Activated CD8-positive, alpha-beta T cell treated with anti-CD3 and anti-CD28 coated beads for 36 hours (primary cell): ENCODE measurements at regions not wholly inside any gene's neighbourhood (a gene's known extent, or its start where the extent isn't known, plus 50 kb on each side); places are given as distances from the start of the nearest gene placed in this dataset.

ENCODE experiments used
- ATAC-seq: fragments of 200-7000 bp; cut with Tn5 transposase; one replicate; pipeline ENCODE4 v1.10.0; 2021; ENCODE audit warnings: mild to moderate bottlenecking, moderate library complexity
- CTCF ChIA-PET: fragments of 350-600 bp; sonication (Branson Sonifier 250); formaldehyde crosslinking; loops from one replicate; lab custom pipeline; 2021; ENCODE audit warnings: antibody characterized with exemption; lab: Charles Lee
- POLR2A ChIA-PET: fragments of 350-600 bp; sonication (Branson Sonifier 250); formaldehyde crosslinking; loops from one replicate; lab custom pipeline; 2021; ENCODE audit warnings: antibody characterized with exemption; lab: Charles Lee
- DNase-seq: peaks from one replicate; pipeline ENCODE4 v3.0.0-alpha.2; 2020
- H3K27ac Mint-ChIP-seq: one replicate; pipeline ENCODE4 v1.8.0; 2021; ENCODE audit warnings: mild to moderate bottlenecking, mixed read lengths
- H3K27me3 Mint-ChIP-seq: one replicate; pipeline ENCODE4 v1.8.0; 2021; ENCODE audit warnings: mixed read lengths
- H3K36me3 Mint-ChIP-seq: one replicate; pipeline ENCODE4 v1.8.0; 2021; ENCODE audit warnings: low read depth, mixed read lengths
- H3K4me1 Mint-ChIP-seq: one replicate; pipeline ENCODE4 v1.8.0; 2021; ENCODE audit warnings: low read depth, mixed read lengths
- H3K4me3 Mint-ChIP-seq: one replicate; pipeline ENCODE4 v1.8.0; 2021; ENCODE audit warnings: mild to moderate bottlenecking, moderate library complexity, mixed read lengths
- H3K9me3 Mint-ChIP-seq: one replicate; pipeline ENCODE4 v1.8.0; 2021; ENCODE audit warnings: mixed read lengths
- CTCF ChIP-seq: fragments of 200-600 bp; IDR thresholded peaks from one replicate; pipeline ENCODE4 v1.8.0; 2022; ENCODE audit warnings: antibody characterized with exemption, mild to moderate bottlenecking
- intact Hi-C: fragments of 100-400 bp; cut with micrococcal nuclease; formaldehyde crosslinking; loops from one replicate; pipeline ENCODE4 v1.10.0; 2022

DNA sequence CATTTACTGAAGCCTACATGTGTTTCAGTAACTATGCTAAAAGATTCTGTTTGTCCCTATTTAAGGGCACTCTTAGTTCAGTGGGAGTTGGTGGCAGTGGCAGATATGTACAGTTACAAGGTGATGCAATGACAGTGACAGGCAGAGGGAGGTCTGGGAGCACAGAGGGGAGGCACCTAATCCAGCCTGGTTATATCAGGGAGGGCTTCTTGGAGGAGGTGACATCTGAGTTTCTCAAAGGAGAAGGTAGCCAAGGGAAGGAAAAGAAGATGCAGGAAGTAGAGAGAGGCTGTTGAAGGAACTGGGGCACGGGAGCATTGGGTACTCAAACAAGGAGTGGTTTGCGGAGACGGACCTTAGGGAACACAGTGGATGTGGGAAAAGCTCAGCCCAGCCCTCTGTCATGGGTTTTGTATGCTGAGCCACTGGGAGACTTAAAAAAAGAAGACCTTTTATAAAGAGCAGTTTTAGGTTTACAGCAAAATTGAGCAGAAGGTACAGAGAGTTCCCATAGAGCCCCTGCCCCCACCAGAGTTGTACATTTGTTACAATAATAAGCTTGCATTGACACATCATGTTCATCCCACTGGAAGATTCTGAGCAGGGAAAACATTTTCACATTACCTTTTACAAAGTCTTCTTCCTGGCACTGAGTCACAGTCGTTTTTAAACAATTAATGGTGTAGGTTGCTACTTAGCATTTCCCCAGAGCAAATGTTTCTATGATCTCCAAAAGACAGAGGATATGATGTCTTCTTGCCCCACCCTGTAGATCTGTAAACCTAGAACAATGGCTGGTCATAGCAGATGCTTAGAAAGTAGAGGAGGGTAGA is 83.0 kb upstream of the TAF1B start:
- Mint-ChIP-seq H3K27ac (no peak overlapping the region), H3K36me3 (no peaks in the 10 kb centered on the region), H3K4me1 (peaks cover 23% of the 10 kb centered on the region), H3K9me3 (no peaks in the 10 kb centered on the region), H3K27me3 (peaks cover 23% of the 10 kb centered on the region), H3K4me3 (no peak overlapping the region)
- ChIA-PET CTCF (interaction anchor here (1.3 to 5.3 kb wide), 3 partner anchors 10 to 39 kb away, joined by 4 to 34 read pairs (median 4); no protein-coding TSS in a partner anchor), POLR2A (interaction anchor here (0.7 to 1.5 kb wide), 4 partner anchors 9 to 142 kb away, joined by 3 to 4 read pairs (median 4); no protein-coding TSS in a partner anchor)
- intact Hi-C loops = no loop called here
- no peak for TF ChIP-seq CTCF
- no peak for ATAC-seq
- no peak for DNase-seq

GRCh38 chr2:9760902-9761228 is 82.4 kb upstream of the TAF1B start:
- peaks cover 18% of the 10 kb centered on the region for H3K27me3 Mint-ChIP-seq
- TF ChIP-seq CTCF = no peak
- no peak overlapping the region for H3K27ac Mint-ChIP-seq
- no peak for ATAC-seq
- no peaks in the 10 kb centered on the region for H3K9me3 Mint-ChIP-seq
- ChIA-PET CTCF (interaction anchor here (5.3 kb wide), 1 partner anchor 10 kb away, joined by 34 read pairs; no protein-coding TSS in a partner anchor), POLR2A (interaction anchor here (1.0 kb wide), 1 partner anchor 143 kb away, joined by 3 read pairs; no protein-coding TSS in a partner anchor)
- H3K4me3 Mint-ChIP-seq = no peak overlapping the region
- intact Hi-C loops = no loop called here
- H3K36me3 Mint-ChIP-seq = no peaks in the 10 kb centered on the region
- DNase-seq = no peak
- H3K4me1 Mint-ChIP-seq = peaks cover 21% of the 10 kb centered on the region

DNA sequence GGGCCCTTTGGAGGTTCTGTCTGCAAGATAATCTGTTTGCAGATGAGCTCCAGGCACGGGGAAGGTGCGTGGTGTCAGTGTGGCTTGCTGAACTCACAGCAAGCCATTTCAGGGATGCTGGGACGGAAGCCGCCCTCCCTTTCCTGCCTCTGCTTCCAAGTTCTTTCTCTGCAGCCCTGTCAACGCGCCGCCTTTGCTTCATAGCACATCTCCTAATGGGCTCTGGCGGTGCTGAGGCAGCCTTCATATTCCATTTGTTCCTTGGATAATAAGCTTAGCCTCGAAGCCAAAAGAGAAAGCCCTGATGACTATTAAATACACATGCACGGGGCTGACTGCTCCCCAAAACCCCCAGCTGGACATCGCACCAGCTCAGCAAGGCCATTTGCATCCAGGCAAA is 81.7 kb upstream of the TAF1B start:
- no peak overlapping the region for H3K27ac Mint-ChIP-seq
- H3K4me1 Mint-ChIP-seq = peaks cover 21% of the 10 kb centered on the region
- intact Hi-C loops = no loop called here
- H3K9me3 Mint-ChIP-seq = no peaks in the 10 kb centered on the region
- ChIA-PET CTCF (interaction anchor here (5.3 kb wide), 1 partner anchor 9 kb away, joined by 34 read pairs; no protein-coding TSS in a partner anchor), POLR2A (interaction anchor here (1.0 kb wide), 2 partner anchors 11 to 144 kb away, joined by 3 read pairs; no protein-coding TSS in a partner anchor)
- TF ChIP-seq CTCF = no peak
- peaks cover 14% of the 10 kb centered on the region for H3K27me3 Mint-ChIP-seq
- H3K4me3 Mint-ChIP-seq = no peak overlapping the region
- no peak for DNase-seq
- H3K36me3 Mint-ChIP-seq = no peaks in the 10 kb centered on the region
- ATAC-seq = no peak

- intact Hi-C loops = no loop called here
- CTCF ChIA-PET = interaction anchor here (5.3 kb wide), 1 partner anchor 9 kb away, joined by 34 read pairs; no protein-coding TSS in a partner anchor
- Mint-ChIP-seq H3K36me3 (no peaks in the 10 kb centered on the region), H3K4me1 (peaks cover 20% of the 10 kb centered on the region), H3K27me3 (peaks cover 12% of the 10 kb centered on the region), H3K4me3 (no peak overlapping the region), H3K27ac (no peak overlapping the region), H3K9me3 (no peaks in the 10 kb centered on the region)
- ATAC-seq (no peak), DNase-seq (no peak)
- POLR2A ChIA-PET = interaction anchor here (0.6 to 1.0 kb wide), 2 partner anchors 11 to 48 kb away, joined by 3 read pairs; no protein-coding TSS in a partner anchor
- TF ChIP-seq CTCF = no peak
These were observed 81.1 kb upstream of the TAF1B start for GRCh38 chr2:9762164-9762563.

GRCh38 chr2:9762941-9763340 is 80.3 kb upstream of the TAF1B start:
- ChIA-PET CTCF (no interaction called here), POLR2A (interaction anchor here (0.6 kb wide), 1 partner anchor 49 kb away, joined by 3 read pairs; no protein-coding TSS in a partner anchor)
- H3K27me3 Mint-ChIP-seq = peaks cover 9% of the 10 kb centered on the region
- no peak overlapping the region for H3K27ac Mint-ChIP-seq
- DNase-seq (no peak), ATAC-seq (no peak)
- no peaks in the 10 kb centered on the region for H3K36me3 Mint-ChIP-seq
- no peak for TF ChIP-seq CTCF
- no peak overlapping the region for H3K4me3 Mint-ChIP-seq
- peaks cover 18% of the 10 kb centered on the region for H3K4me1 Mint-ChIP-seq
- intact Hi-C loops = no loop called here
- H3K9me3 Mint-ChIP-seq = no peaks in the 10 kb centered on the region
